ENCODE measurements at regions not wholly inside any gene's neighbourhood (a gene's known extent, or its start where the extent isn't known, plus 50 kb on each side); places are given as distances from the start of the nearest gene placed in this dataset.

GRCh38 chr13:77425705-77426104 lies 98.8 kb upstream of the MYCBP2 start:
- no peak for DNase-seq (ENCODE audit: extremely low read depth, low read depth)
- no peak for TF ChIP-seq CTCF (IDR thresholded peaks at IDR 0.05; ENCODE audit: low read depth, low read length)

- no peak for DNase-seq (ENCODE audit: extremely low read depth, low read depth)
- no peak for TF ChIP-seq CTCF (IDR thresholded peaks at IDR 0.05; ENCODE audit: low read depth, low read length)
Measured at GRCh38 chr13:77423296-77423695, 96.4 kb upstream of the MYCBP2 start.

- TF ChIP-seq CTCF (IDR thresholded peaks at IDR 0.05; ENCODE audit: low read depth, low read length) = no peak
- DNase-seq (ENCODE audit: extremely low read depth, low read depth) = no peak
Measured at GRCh38 chr13:77422724-77423123, 95.8 kb upstream of the MYCBP2 start.

GRCh38 chr13:77417897-77418296 lies 91.0 kb upstream of the MYCBP2 start:
- TF ChIP-seq CTCF (IDR thresholded peaks at IDR 0.05; ENCODE audit: low read depth, low read length) = no peak
- DNase-seq (ENCODE audit: extremely low read depth, low read depth) = no peak

- DNase-seq (ENCODE audit: extremely low read depth, low read depth) = no peak
- no peak for TF ChIP-seq CTCF (IDR thresholded peaks at IDR 0.05; ENCODE audit: low read depth, low read length)
Measured at GRCh38 chr13:77416666-77417212, 89.8 kb upstream of the MYCBP2 start.

GRCh38 chr13:77415253-77416071 lies 88.6 kb upstream of the MYCBP2 start:
- no peak for TF ChIP-seq CTCF (IDR thresholded peaks at IDR 0.05; ENCODE audit: low read depth, low read length)
- DNase-seq (ENCODE audit: extremely low read depth, low read depth) = peak; percentile 23

GRCh38 chr13:77412860-77413259 lies 86.0 kb upstream of the MYCBP2 start:
- no peak for DNase-seq (ENCODE audit: extremely low read depth, low read depth)

More at GRCh38 chr13:77412860-77413259, 86.0 kb upstream of the MYCBP2 start:
- no peak for TF ChIP-seq CTCF (IDR thresholded peaks at IDR 0.05; ENCODE audit: low read depth, low read length)
